Endothelial cell (in vitro differentiated cells): ENCODE measurements at regions not wholly inside any gene's neighbourhood (a gene's known extent, or its start where the extent isn't known, plus 50 kb on each side); places are given as distances from the start of the nearest gene placed in this dataset.

Experiments
- DNase-seq: peaks from one replicate; pipeline ENCODE4 v3.0.0; 2021; ENCODE audit warnings: low spot score
- H3K27ac Mint-ChIP-seq: one replicate; pipeline ENCODE4 v1.8.0; 2021; ENCODE audit warnings: mixed read lengths, inconsistent platforms; ENCODE audit not compliant: unreplicated experiment
- H3K27me3 Mint-ChIP-seq: one replicate; pipeline ENCODE4 v1.8.0; 2021; ENCODE audit warnings: mild to moderate bottlenecking, moderate library complexity, mixed read lengths, inconsistent platforms; ENCODE audit not compliant: unreplicated experiment
- H3K36me3 Mint-ChIP-seq: one replicate; pipeline ENCODE4 v1.8.0; 2021; ENCODE audit warnings: mild to moderate bottlenecking, low read depth, mixed read lengths, inconsistent platforms; ENCODE audit not compliant: unreplicated experiment
- H3K4me1 Mint-ChIP-seq: one replicate; pipeline ENCODE4 v1.8.0; 2021; ENCODE audit warnings: mild to moderate bottlenecking, mixed read lengths, inconsistent platforms; ENCODE audit not compliant: unreplicated experiment
- H3K4me3 Mint-ChIP-seq: one replicate; pipeline ENCODE4 v1.8.0; 2021; ENCODE audit warnings: mild to moderate bottlenecking, mixed read lengths, inconsistent platforms; ENCODE audit not compliant: unreplicated experiment
- H3K9me3 Mint-ChIP-seq: one replicate; pipeline ENCODE4 v1.8.0; 2021; ENCODE audit warnings: mixed read lengths, inconsistent platforms; ENCODE audit not compliant: unreplicated experiment
- CTCF ChIP-seq: fragments of 200-600 bp; sonication (generic); IDR thresholded peaks from one replicate; pipeline ENCODE4 v1.5.0; 2021; ENCODE audit warnings: antibody characterized with exemption; ENCODE audit not compliant: unreplicated experiment

GRCh38 chr2:887639-888038 is 63.0 kb upstream of the SNTG2 start:
- Mint-ChIP-seq H3K27me3 (no peaks in the 10 kb centered on the region), H3K4me3 (no peak overlapping the region), H3K4me1 (peaks cover 29% of the 10 kb centered on the region), H3K27ac (no peak overlapping the region), H3K36me3 (no peaks in the 10 kb centered on the region), H3K9me3 (no peaks in the 10 kb centered on the region)
- DNase-seq = no peak
- TF ChIP-seq CTCF = no peak

DNA sequence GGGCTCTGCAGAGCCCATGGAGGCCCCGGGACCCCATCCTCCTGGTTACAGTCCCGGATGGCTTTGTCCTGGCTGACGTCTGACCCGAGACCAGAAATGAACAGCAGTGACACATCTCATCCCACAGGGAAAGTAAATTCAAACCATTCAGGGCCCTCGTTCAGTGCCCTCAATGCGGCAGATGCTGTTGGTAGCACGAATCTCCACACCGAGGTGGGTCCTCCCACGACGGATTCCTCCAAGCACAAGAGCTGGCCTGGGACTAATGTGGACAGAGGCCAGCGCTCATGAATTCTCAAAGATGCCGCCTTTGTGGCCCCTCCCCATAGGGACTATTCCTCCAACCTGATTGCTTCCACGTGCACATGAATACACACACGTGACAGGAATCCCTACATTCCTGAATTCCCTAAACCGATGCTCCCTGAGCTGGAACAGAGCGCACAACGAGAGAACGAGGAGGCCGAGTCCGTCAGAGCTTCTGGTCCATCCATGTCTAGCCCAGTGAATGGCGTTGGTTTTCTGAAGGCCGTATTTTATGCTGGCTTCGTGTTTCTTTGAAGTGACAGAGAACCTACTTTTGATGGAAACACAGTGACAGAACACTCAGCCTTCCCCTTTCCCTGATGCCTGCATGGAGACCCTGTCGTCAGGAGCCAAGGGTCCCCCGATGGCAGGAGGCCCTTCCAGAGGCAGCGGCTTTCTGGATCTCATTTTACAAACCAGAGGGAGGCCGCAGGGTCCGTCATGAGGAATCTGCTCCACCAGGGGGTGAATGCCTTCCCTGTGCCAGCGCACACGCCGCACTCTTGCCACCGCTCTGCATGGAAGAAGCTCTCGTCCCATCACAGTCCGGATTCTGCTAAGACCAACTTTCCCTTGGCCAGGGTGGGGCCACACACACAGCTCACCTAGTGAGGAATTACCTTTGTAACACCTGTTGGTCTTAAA is 64.3 kb upstream of the SNTG2 start:
- Mint-ChIP-seq H3K27me3 (no peaks in the 10 kb centered on the region), H3K4me1 (peaks cover 29% of the 10 kb centered on the region), H3K27ac (no peak overlapping the region), H3K36me3 (no peaks in the 10 kb centered on the region), H3K9me3 (no peaks in the 10 kb centered on the region), H3K4me3 (no peak overlapping the region)
- no peak for DNase-seq
- TF ChIP-seq CTCF = no peak

DNA sequence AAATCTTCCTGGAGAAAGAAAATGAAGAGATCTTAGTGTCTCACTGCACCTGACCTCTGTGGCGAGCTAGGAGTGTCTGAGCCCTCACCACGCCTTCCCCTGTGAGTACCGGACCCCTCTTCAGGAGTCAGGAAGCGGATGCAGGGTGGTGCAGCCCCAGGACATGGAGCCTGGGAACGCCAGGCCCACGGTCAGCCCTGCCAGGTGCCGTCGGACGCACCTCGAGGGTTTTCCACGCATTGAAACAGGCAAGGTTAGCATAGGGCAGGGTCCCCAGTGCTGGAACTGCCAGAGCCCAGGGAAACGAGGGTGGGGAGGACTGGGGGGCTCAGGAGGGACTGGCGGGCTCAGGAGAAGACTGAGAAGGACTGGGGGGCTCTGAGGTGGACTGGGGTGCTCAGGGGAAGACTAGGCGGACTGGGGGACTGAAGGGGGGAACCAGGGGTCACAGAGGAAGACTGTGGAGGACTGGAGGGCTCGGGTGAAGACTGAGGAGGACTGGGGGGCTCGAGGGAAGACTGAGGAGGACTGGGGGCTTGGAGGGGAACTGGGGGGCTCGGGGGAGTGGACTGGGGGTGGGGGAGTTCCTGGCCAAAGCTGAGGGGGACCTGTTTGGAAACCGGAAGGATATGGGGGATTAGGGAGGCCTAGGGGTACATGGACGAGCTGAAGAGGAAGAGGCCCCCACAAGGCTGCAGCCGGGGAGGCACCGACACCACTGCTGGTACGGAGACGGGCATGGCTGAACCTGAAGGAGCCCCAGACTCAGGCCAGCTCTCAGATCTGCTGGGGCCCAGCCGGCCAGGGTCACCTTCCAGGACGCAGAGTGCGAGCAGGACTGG is 65.2 kb upstream of the SNTG2 start:
- H3K27ac Mint-ChIP-seq = no peak overlapping the region
- H3K36me3 Mint-ChIP-seq = no peaks in the 10 kb centered on the region
- H3K4me3 Mint-ChIP-seq = no peak overlapping the region
- H3K27me3 Mint-ChIP-seq = no peaks in the 10 kb centered on the region
- TF ChIP-seq CTCF = no peak
- no peaks in the 10 kb centered on the region for H3K9me3 Mint-ChIP-seq
- peaks cover 26% of the 10 kb centered on the region for H3K4me1 Mint-ChIP-seq
- DNase-seq = no peak

DNA sequence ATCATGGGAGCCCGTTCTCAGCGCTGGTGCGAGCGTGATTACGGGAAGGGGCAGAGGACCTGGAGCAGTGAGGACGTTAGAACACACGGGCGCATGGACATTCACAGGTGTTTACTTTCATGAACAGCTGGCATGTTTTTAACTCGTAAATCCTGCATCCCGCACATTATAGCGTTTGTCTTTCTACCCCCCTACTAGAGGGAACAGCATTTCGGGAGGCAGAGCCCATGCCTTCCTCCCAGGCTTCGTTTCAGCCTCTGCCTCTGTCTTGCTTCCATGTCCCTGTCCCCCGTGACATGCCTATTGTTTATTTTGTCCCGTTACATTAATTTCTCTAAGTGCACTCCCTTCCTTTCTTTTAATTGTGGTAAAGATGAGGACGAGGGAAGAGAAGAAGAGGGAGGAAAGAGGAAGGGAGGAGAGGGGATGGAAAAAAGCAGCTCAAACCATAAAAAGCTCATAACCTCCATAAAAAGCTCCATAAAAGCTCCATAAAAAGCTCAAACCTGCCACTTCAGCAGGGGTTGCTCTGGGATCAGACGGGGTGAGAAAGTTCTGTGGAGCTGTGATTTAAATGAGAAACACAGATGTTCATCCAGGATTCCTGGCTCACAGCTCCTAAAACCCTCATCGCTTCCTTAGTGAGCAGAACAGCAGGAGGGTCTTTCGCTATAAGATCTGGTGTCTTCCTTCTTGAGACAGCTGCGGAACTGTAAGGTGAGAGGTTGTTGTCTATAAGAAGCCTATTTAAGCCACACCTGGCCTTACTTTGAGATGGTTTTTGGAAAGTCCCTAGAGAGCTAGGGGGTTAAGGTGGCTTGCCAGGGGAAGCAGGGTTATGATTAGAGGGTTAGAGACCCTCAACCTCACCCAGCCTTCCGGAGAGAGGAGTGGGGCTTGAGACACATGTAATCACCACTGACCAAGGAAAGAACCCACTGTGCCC is 66.6 kb upstream of the SNTG2 start:
- H3K4me1 Mint-ChIP-seq = peaks cover 13% of the 10 kb centered on the region
- TF ChIP-seq CTCF = no peak
- H3K36me3 Mint-ChIP-seq = no peaks in the 10 kb centered on the region
- no peaks in the 10 kb centered on the region for H3K27me3 Mint-ChIP-seq
- H3K4me3 Mint-ChIP-seq = no peak overlapping the region
- no peak for DNase-seq
- H3K27ac Mint-ChIP-seq = no peak overlapping the region
- H3K9me3 Mint-ChIP-seq = no peaks in the 10 kb centered on the region
